Esophagus squamous epithelium (tissue), 5 donors: ENCODE measurements at regions not wholly inside any gene's neighbourhood (a gene's known extent, or its start where the extent isn't known, plus 50 kb on each side); places are given as distances from the start of the nearest gene placed in this dataset.

ENCODE experiments used
- DNase-seq: peaks from one replicate; lab custom pipeline; 2025; lab: John Stamatoyannopoulos, UW
- H3K27ac ChIP-seq, 4 donors: fragments of 200-600 bp; sonication (generic); one replicate each; pipeline ENCODE4 v1.5.1; 2016 to 2019; ENCODE audit warnings: mild to moderate bottlenecking in 1 of 4
- H3K27me3 ChIP-seq, 4 donors: fragments of 200-600 bp; sonication (generic); 1 replicate in 3 of 4; 2 replicates in 1 of 4; pipeline versions ENCODE4 v1.5.1 to v1.6.0; 2017 to 2021; ENCODE audit warnings: antibody characterized with exemption in 1 of 4
- H3K36me3 ChIP-seq, 3 donors: fragments of 200-600 bp; sonication (generic); one replicate each; pipeline ENCODE4 v1.5.1; 2016 to 2019
- H3K4me1 ChIP-seq, 3 donors: fragments of 200-600 bp; sonication (generic); one replicate each; pipeline ENCODE4 v1.5.1; 2017 to 2019
- H3K4me3 ChIP-seq, 4 donors: fragments of 200-600 bp; sonication (generic); 1 replicate in 3 of 4; 2 replicates in 1 of 4; pipeline ENCODE4 v1.5.1; 2016 to 2019; ENCODE audit warnings: mild to moderate bottlenecking in 2 of 4, moderate library complexity in 1 of 4
- H3K9me3 ChIP-seq, 3 donors: fragments of 200-600 bp; sonication (generic); one replicate each; pipeline ENCODE4 v1.5.1; 2016 to 2019
- CTCF ChIP-seq, 6 experiments: fragments of 450-650 bp in 4 of 6; fragments of 200-600 bp in 2 of 6; sonication (generic) in 2 of 6; IDR thresholded peaks; one replicate each; pipeline ENCODE4 v1.5.1; 2016 to 2019; ENCODE audit warnings: antibody characterized with exemption in 6 of 6, mild to moderate bottlenecking in 4 of 6, moderate library complexity in 4 of 6
- POLR2A ChIP-seq, 4 donors: fragments of 450-650 bp; IDR thresholded peaks; one replicate each; pipeline ENCODE4 v1.6.1; 2017; ENCODE audit warnings: antibody characterized with exemption in 4 of 4, mild to moderate bottlenecking in 4 of 4, moderate library complexity in 3 of 4
- WGBS, 2 donors: methylation state at CpG; one replicate each; pipeline ENCODE4 v1.1.5; 2018; 5-methylcytosine and 5-hydroxymethylcytosine counted together
- intact Hi-C: fragments of 100-400 bp; cut with DNase I; formaldehyde crosslinking; loops from one replicate; pipeline ENCODE4 v1.15.0; 2022
- donor health status: DM: yes; HTN: yes; CAD: no.

- DNase-seq = no peak
- H3K4me1 ChIP-seq = peaks cover 0 to 5% (median 0%) of the 10 kb centered on the region in 3 donors
- no peak overlapping the region for H3K4me3 ChIP-seq
- no peaks in the 10 kb centered on the region for H3K9me3 ChIP-seq
- TF ChIP-seq POLR2A (IDR thresholded peaks at IDR 0.05) (no peak), CTCF (IDR thresholded peaks at IDR 0.05) (no peak)
- no peaks in the 10 kb centered on the region for H3K27me3 ChIP-seq
- H3K36me3 ChIP-seq = no peaks in the 10 kb centered on the region
- WGBS, 2 donors = 51 to 60% methylated on average over 4 of the region's 4 CpGs
- intact Hi-C loops = no loop called here
- H3K27ac ChIP-seq = no peak overlapping the region
Measured at GRCh38 chr13:74047931-74048600, 86.1 kb downstream of the KLF12 start.

GRCh38 chr13:74046431-74046830 is 87.8 kb downstream of the KLF12 start:
- H3K4me3 ChIP-seq = no peak overlapping the region
- no peak overlapping the region for H3K27ac ChIP-seq
- peaks cover 0 to 5% (median 0%) of the 10 kb centered on the region in 3 donors for H3K4me1 ChIP-seq
- intact Hi-C loops = no loop called here
- H3K27me3 ChIP-seq = no peaks in the 10 kb centered on the region
- no peak for TF ChIP-seq POLR2A (IDR thresholded peaks at IDR 0.05)
- no peak for TF ChIP-seq CTCF (IDR thresholded peaks at IDR 0.05)
- no peaks in the 10 kb centered on the region for H3K36me3 ChIP-seq
- no peak for DNase-seq
- no peaks in the 10 kb centered on the region for H3K9me3 ChIP-seq

GRCh38 chr13:74045583-74045982 is 88.6 kb downstream of the KLF12 start:
- H3K4me3 ChIP-seq = no peak overlapping the region
- WGBS, 2 donors = 84 to 91% methylated on average over 6 of the region's 6 CpGs
- intact Hi-C loops = no loop called here
- no peaks in the 10 kb centered on the region for H3K36me3 ChIP-seq
- TF ChIP-seq CTCF (IDR thresholded peaks at IDR 0.05) (no peak), POLR2A (IDR thresholded peaks at IDR 0.05) (no peak)
- H3K27ac ChIP-seq = no peak overlapping the region
- H3K9me3 ChIP-seq = no peaks in the 10 kb centered on the region
- peaks cover 0 to 5% (median 0%) of the 10 kb centered on the region in 3 donors for H3K4me1 ChIP-seq
- no peak for DNase-seq
- H3K27me3 ChIP-seq = no peaks in the 10 kb centered on the region

- no peaks in the 10 kb centered on the region for H3K36me3 ChIP-seq
- no peaks in the 10 kb centered on the region for H3K27me3 ChIP-seq
- no peak overlapping the region for H3K27ac ChIP-seq
- intact Hi-C loops = no loop called here
- no peak for DNase-seq
- peaks cover 0 to 5% (median 0%) of the 10 kb centered on the region in 3 donors for H3K4me1 ChIP-seq
- TF ChIP-seq POLR2A (IDR thresholded peaks at IDR 0.05) (no peak), CTCF (IDR thresholded peaks at IDR 0.05) (no peak)
- H3K9me3 ChIP-seq = no peaks in the 10 kb centered on the region
- 72 to 76% methylated on average over 5 of the region's 5 CpGs for WGBS, 2 donors
- H3K4me3 ChIP-seq = no peak overlapping the region
Measured at GRCh38 chr13:74043237-74043636, 91.0 kb downstream of the KLF12 start.

- DNase-seq = no peak
- Histone ChIP-seq H3K9me3 (no peaks in the 10 kb centered on the region), H3K27ac (no peak overlapping the region), H3K36me3 (no peaks in the 10 kb centered on the region), H3K27me3 (no peaks in the 10 kb centered on the region), H3K4me1 (peaks cover 0 to 15% (median 0%) of the 10 kb centered on the region in 3 donors), H3K4me3 (no peak overlapping the region)
- WGBS, 2 donors = 54 to 71% methylated on average over 4 of the region's 4 CpGs
- intact Hi-C loops = no loop called here
- TF ChIP-seq POLR2A (IDR thresholded peaks at IDR 0.05) = no peak
- peak in 4 of 6 experiments; percentile 17 to 47 (median 31) for TF ChIP-seq CTCF (IDR thresholded peaks at IDR 0.05)
Measured at GRCh38 chr13:74040200-74040599, 94.0 kb downstream of the KLF12 start.
